ENCODE measurements at regions not wholly inside any gene's neighbourhood (a gene's known extent, or its start where the extent isn't known, plus 50 kb on each side); places are given as distances from the start of the nearest gene placed in this dataset.

DNA sequence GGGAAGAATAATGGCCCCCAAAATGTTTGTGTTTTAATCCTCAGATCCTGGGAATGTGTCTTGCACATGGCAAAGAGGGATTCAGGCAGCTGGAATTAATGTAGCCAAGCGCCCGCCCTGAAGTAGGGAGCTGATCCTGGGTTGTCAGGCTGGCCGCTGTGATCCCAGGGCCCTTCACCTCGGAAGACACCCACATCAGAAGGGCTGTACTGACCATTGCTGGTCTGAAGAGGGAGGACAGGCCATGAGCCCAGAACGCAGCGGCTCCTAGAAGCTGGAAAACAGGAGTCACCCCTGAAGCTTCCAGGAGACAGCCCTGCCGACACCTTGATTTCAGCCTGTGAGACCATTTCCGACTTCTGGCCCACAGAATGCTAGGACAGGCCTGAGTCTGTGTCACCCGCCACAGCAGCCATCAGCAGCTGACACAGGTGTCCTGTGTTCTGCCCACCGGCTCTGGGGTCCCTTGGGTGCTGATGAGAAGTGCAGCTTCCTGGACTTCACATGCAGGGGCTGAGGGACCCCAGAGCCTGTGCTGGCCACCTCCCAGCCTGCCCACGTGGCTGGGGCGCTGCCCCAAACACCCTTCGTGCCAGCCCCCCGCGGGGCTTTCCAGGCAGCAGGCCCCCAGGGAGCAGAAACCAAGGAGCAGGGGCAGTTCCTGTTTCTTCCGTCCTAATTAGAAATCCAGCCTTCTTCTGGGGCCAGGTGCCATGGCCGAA is 86.3 kb downstream of the ERMARD start:
- Histone ChIP-seq H3K9ac (replicated peaks; ENCODE audit: extremely low read depth, insufficient read depth, low read length) (no peak overlapping the region), H3K4me1 (ENCODE audit: control insufficient read depth, extremely low read depth, insufficient read depth, low read length) (peaks cover 4% of the 10 kb centered on the region), H3K9me1 (replicated peaks; ENCODE audit: control insufficient read depth, extremely low read depth, insufficient read depth, low read length) (no peaks in the 10 kb centered on the region), H3K79me2 (ENCODE audit: control insufficient read depth, insufficient read depth, low read length) (no peaks in the 10 kb centered on the region), H3K4me2 (ENCODE audit: insufficient read depth, low read length) (no peak overlapping the region), H3K27me3 (ENCODE audit: control insufficient read depth in 2 of 2, insufficient read depth in 2 of 2, low read length in 2 of 2) (peaks cover 0 to 3% of the 10 kb centered on the region in 2 experiments), H3K4me3 (replicated peaks in 1 of 3; ENCODE audit: insufficient read depth in 1 of 3, low read depth in 1 of 3, low read length in 3 of 3) (no peak overlapping the region), H2AFZ (ENCODE audit: low read depth, low read length) (no peak overlapping the region), H3K9me3 (replicated peaks; ENCODE audit: control insufficient read depth, insufficient read depth, low read length) (no peaks in the 10 kb centered on the region), H3K27ac (ENCODE audit: insufficient read depth, low read depth, low read length) (no peak overlapping the region), H4K20me1 (replicated peaks; ENCODE audit: control insufficient read depth, extremely low read depth, insufficient read depth, low read length) (no peaks in the 10 kb centered on the region), H3K36me3 (ENCODE audit: control insufficient read depth in 2 of 2, extremely low read depth in 1 of 2, insufficient read depth in 2 of 2, low read length in 2 of 2) (no peaks in the 10 kb centered on the region)
- dilution Hi-C loops (cut with MboI; ENCODE audit: extremely low pct_ligation_motif_present, low sequenced_read_pairs) (no loop called here), intact Hi-C loops (cut with micrococcal nuclease) (loop anchor here (10.0 kb wide), 1 partner anchor 267 kb away; no protein-coding TSS in a partner anchor)
- FAIRE-seq (no peak), DNase-seq (ENCODE audit: low read depth, low spot score) (no peak)
- BruUV-seq (replicated peaks): no TSS peak
- CTCF ChIA-PET: interaction anchor here (1.2 to 1.7 kb wide), 3 partner anchors 14 to 679 kb away, joined by 3 to 7 read pairs (median 3); no protein-coding TSS in a partner anchor
- TF ChIP-seq MAX (IDR thresholded peaks at IDR 0.05; ENCODE audit: insufficient read depth, insufficient read length) (no peak), POLR2AphosphoS5 (IDR thresholded peaks at IDR 0.05; ENCODE audit: insufficient read depth, low read depth, low read length) (no peak), JUN (IDR thresholded peaks at IDR 0.05; ENCODE audit: borderline replicate concordance, insufficient read depth, insufficient read length, low read depth) (no peak), POLR2A (IDR thresholded peaks at IDR 0.05; ENCODE audit: low read depth, low read length) (no peak), EZH2 (IDR thresholded peaks at IDR 0.05; ENCODE audit: borderline replicate concordance, low read depth, low read length, severe bottlenecking) (no peak), FOS (IDR thresholded peaks at IDR 0.05; ENCODE audit: borderline replicate concordance, insufficient read depth, low read length) (no peak), GATA2 (IDR thresholded peaks at IDR 0.05; ENCODE audit: insufficient read depth, insufficient read length, low read depth, low read length) (no peak), MYC (IDR thresholded peaks at IDR 0.05; ENCODE audit: low read depth, low read length) (no peak)
- TF ChIP-seq, protein P1, sequence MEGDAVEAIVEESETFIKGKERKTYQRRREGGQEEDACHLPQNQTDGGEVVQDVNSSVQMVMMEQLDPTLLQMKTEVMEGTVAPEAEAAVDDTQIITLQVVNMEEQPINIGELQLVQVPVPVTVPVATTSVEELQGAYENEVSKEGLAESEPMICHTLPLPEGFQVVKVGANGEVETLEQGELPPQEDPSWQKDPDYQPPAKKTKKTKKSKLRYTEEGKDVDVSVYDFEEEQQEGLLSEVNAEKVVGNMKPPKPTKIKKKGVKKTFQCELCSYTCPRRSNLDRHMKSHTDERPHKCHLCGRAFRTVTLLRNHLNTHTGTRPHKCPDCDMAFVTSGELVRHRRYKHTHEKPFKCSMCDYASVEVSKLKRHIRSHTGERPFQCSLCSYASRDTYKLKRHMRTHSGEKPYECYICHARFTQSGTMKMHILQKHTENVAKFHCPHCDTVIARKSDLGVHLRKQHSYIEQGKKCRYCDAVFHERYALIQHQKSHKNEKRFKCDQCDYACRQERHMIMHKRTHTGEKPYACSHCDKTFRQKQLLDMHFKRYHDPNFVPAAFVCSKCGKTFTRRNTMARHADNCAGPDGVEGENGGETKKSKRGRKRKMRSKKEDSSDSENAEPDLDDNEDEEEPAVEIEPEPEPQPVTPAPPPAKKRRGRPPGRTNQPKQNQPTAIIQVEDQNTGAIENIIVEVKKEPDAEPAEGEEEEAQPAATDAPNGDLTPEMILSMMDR (IDR thresholded peaks at IDR 0.05; ENCODE audit: extremely low read depth in 1 of 2, insufficient read depth in 1 of 2, low read depth in 1 of 2, low read length in 2 of 2): no peak
- POLR2A ChIA-PET: no interaction called here
